NCI-H82 (cell line): ENCODE measurements at regions not wholly inside any gene's neighbourhood (a gene's known extent, or its start where the extent isn't known, plus 50 kb on each side); places are given as distances from the start of the nearest gene placed in this dataset.

Experiments
- DNase-seq: peaks from one replicate; lab custom pipeline; 2025; lab: John Stamatoyannopoulos, UW

DNA sequence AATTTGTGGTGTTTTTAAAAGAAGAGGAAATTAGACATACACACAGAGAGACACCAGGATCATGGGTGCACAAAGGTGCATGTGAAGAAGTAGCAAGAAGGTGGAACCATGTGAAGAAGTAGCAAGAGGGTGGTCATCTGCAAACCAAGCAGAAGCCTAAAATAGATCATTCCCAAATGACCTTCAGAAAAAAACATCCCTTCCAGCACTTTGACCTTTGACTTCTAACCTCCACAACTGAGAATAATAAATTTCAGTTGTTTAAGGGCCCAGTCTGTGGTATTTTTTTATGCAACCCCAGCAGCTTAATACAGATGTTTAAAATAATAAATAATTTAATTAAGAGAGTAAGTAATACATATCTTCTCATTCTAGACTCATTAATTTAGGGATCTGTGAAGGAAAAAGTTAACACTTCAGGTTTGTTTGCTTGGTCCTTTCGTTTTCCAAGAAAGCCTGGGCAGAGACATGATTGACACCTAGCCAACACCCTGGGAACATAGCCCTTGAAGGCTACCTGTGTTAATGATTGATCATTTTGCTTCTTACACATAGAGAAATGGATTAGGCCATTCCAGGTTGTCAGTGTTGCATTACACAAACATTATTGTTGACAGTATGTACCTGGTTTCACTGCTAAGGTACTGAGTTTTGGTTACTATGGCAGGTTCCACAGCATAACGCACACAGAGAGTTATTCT, 1331.2 kb upstream of the GBE1 start:
- no peak for DNase-seq

DNA sequence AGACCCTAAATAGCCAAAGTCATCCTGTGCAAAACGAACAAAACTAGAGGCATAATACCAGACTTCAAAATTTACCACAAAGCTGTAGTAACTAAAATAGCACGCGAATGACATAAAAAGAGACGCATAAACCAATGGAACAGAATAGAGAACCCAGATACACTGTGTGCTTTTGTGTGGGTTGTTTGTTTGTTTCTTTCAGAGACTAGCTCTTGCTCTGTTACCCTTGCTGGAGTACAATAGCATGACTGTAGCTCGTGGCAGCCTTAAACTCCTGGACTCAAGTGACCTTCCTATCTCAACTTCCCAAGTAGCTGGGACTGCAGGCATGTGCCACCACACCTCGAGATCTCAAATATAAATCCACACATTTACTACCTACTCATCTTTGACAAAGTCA, 1314.6 kb upstream of the GBE1 start:
- DNase-seq: no peak

DNA sequence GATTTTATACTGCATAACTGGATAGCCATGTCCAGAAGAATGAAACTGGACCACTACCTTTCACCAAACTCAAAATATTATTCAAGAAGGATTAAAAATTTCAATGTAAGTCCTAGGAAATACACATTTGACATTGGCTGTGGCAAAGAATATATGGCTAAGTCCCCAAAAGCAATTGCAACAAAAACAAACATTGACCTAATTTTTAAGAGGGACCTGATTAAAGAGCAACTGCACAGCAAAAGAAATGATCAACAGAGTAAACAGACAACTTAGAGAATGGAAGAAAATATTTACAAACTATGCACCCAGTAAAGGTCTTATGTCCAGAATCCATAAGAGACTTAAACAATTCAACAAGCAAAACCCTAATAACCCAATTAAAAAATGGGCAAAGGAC, 1313.0 kb upstream of the GBE1 start:
- DNase-seq: no peak

DNA sequence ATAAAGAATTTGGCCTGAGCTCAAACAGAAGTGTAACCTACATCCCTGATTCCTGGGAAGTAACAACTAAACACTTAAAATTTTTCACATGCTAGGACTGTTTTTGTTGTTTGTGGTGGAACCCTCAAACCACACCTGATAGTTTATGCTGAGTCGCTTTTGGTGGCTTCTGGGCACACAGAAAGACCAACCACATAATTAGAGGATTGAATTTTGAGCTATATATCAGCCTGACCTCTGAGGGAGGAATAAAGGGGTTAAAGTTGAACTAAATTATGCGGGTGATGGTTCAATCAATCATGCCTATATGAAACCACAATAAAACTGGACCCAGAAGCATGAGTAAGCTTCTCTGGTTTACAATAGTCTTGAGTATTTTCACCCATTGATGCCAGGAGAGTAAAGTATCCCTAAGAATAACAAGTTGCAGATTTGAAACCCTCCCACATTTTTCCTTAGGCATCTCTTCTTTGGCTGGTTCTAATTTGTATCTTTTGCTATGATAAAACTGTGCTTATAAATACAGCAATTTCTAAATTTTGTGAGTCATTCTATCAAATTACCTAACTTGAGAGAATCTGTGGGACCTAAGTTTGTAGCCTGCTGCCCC, 1304.5 kb upstream of the GBE1 start:
- no peak for DNase-seq

DNA sequence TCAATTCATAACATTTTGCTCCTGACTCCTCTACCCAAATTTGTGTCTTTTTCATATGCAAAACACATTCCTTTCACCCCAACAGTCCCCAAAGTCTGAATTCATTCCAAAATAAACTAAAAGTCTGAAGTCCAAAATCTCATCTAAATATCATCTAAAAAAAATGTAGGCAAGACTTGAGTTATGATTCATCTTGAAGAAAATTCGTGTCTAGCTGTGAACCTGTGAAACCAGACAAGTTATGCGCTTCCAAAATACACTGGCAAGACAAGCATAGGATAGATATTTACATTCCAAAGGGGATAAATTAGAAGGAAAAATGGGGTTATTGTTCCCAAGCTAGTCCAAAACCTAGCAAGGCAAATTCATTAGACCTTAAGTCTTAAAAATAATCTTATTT, 1302.0 kb upstream of the GBE1 start:
- DNase-seq: no peak

DNA sequence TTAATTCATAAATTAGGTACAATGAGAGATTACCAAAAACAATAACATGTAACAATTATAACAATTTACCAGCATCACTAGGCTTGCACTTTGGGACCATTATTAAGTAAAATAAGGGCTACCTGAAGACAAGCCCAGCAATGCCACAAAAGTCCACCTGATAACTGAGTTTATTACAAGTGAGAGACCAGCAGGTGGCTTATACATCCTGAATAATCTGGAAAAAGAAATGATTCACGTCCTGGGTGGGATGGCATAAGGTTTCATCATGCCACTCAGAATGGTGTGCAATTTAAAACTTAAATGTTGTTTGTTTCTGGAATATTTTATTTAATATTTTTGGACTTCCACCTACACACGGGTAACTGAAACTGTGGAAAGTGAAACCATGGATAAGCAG, 1287.1 kb upstream of the GBE1 start:
- DNase-seq: no peak

DNA sequence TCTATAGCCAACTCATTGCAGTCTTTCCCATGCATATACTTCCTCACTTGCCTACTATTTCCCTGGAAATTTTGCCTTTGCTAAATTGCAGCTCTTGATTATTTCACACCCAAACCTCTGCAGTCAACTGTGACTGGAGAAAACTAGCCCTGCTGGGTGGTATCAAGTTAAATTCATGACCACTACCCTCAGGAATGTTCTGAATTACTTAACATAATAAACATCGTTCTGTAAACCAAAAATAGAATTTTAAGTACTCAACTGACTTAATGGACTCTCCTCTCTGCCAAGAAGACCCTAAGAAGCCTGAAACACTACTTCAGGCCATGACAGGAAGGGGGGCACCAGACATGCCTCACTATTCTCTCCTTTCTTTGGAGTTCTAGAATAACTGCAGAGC, 1278.0 kb upstream of the GBE1 start:
- no peak for DNase-seq

DNA sequence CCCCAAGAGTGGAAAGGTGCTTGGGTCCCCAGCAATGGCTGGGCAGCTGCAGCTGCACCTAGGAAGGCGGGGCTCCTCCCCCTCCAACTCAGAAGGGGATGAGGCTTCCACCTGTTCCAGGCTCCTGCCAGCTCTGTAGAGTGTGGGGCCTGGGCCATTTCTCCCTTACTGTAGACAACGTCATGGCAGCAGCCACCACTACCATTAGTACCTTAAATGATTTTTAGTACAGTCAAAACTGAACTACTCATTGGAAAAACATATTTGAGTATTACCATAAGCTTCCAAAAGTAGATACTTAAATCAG, 1274.2 kb upstream of the GBE1 start:
- no peak for DNase-seq

DNA sequence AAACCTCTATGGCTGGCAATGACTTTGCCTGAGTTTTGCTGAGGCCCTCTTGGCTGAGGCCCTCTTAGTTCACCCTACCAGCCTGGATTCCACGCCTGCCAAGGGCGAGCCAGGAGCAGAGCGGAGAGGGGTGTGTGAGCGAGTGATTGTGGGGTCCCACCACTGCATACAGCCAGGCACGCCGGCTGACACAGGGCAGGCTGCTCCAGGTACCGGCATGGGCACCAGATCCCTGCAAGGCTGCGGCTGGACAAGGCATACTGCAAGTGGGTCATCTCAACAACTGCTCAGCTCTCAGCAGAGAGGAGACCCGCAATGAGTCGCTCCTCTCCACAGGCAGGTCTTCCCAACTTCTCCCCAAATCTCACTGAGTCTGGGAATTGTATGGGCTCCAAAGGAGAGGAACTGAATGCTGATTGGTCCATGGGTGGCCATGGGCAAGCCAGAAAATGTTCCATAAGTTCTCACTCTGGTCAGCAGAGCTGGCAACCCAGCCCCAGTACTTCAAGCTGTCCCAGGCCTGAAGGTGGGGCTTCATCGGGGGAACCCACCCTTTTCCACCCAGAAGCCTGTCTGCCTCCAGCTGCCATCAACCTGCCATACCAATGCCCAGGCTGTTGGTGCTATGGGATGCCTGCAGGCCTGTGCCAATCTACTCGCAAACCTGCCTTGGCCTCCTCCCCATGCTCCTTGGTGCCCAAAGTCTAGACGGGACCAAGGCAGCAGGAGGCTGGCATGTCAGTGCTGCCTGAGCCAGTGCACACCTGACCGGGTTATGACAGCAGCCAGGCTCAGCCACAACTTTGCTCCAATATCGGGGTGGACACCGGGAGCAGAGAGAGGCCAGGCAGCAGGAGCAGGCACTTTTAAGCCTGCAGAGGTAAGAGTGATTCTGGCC, 1273.6 kb upstream of the GBE1 start:
- no peak for DNase-seq

DNA sequence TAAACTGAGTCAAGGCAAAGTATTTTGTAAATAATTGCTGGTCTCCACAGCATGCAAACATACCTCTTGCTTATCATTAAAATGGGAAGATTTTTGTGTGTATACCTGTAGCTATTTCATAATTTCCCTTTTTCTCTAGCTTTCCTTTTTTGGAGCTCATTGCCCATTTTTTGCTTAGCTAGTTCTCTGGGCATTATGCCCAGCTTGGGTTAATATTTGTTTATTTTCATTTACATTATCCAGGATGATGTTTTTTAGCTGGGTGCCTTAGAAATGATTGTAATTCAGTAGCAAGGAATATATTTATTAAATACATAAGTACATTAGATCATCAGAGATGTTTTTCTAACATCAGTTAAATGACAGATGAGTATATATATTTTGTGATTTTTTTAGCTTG, 1271.7 kb upstream of the GBE1 start:
- no peak for DNase-seq

DNA sequence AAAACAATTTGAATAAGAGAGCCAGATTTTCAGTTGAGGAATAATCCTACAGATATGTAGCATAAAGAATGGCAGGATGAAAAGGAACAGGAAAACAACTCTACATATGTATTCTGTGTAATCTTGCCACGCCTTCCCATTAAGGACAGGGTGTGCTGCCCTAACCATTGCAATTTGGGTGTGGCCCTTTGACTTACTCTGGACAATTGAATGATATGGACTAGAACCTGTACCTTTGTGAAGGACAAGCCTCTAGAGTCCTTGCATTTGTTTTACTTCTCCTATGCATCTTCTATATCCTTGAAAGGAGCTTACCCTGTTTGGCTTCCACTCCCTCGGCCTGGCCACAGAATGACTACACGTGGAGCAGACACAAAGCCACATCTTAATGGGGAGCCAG, 1261.6 kb upstream of the GBE1 start:
- DNase-seq: no peak

DNA sequence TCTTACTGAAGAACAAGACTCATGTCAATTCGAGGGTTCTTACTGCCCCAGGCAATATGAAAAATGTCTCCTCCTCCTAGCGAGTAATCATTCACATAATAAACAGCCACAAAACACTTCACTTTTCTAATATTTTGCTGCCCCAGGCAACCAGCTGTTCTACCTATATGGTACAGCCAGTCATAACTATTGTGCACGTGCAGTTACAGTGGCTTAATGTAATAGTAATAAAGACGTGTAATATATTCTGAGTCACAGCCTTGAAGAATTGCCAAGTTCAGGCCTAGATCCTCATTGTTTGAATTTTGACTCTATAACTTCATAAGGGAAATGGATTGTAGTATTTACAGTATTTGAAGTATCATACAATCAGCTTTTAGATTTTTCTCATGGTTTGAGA, 1250.0 kb upstream of the GBE1 start:
- DNase-seq: no peak

DNA sequence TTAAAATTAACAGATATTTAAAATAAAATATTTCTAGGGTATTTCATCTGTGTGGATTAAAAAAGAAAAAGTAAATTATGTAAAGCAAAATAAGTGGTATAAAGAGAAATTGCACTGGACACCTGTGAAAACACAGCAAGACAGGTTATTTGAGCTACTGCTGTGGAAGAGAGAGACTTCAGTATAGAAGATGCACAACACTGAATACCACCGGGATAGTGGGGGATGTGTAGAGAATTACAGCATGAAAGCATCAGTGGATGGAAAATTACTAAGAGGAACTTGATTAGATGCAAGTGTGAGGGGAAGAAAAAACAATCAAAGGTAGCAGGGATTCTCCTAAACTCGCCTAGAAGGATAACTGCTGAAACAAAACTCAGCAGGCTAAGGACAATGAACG, 1242.5 kb upstream of the GBE1 start:
- no peak for DNase-seq

DNA sequence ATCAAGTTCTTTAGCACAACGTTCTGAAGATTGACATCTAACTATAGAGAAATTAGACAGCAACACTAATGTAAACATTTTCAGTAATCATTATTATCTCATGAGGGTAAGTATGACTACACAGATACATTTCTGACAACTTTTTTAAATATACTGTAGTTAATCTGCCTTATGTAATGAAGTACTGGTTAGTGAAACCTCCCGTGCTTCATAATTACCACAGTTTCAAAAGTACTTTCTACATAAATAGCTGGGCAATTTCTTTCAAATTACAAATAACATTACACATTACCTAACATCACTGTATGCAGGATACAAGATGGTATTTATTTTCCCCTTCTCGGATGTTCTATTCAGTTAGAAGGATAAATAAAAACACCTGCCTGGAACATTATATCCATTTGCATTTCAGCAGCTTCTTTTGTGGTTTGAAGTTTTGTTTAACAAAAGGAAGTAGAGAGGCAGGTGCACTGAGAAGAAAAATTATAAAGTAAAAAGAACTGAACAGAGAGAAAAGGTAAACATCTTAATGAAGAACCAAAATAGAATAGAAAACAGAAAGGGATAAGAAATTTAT, 1241.5 kb upstream of the GBE1 start:
- DNase-seq: no peak

DNA sequence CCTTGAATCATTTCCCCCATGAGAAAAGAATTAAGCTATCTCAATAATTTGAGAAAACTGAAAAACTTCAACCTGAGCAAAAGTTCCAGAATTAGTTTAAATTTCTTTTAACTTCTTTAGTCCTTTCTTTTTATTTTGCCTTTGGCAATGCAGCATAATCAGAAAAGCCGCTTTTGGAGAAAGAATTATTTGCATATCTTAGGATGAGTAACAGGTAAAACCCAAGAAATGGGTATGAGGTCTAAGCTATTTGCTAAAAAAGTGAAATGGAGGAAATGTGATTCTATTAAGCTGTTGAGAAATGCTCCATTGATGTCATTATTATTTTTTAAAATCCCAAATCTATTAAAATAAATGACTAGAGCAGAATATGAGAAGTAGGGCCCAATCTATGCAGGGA, 1238.3 kb upstream of the GBE1 start:
- DNase-seq: no peak

DNA sequence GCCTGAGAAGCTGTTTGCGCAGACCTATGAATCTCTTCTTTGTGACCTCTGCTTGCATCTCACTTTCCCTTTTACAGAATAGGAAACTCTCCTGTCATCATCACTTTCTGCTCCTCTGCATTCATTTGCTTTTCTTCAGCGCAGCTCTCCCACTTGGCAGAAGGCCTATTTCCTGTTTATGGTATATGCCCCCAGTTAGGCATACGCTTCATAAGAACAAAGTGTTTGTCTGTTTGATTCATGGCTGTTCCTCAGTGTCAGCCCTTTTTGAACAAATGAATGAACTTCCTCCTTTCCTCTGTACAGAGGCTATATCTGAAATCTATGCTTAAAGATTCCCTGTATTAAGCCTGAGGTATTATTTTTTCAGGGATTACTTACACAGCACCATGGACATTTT, 1216.9 kb upstream of the GBE1 start:
- no peak for DNase-seq

DNA sequence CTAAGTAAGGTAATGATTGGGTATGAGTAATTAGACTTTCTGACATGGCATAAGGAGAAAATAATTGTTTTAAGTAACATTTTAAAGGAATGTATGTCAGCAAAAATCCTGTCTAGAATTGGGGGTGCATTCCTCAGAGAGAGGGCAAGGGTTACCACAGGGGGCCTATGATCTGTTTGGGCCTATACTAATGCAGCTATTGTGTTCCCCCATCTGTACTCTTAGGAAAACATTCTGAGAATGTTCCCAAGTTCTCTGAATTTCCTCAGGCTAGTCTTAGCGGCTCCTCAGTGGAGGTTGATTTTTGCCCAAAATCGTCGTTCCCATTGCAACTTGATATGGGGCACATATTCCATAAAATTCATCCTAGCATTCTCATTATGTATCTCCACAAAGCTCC, 1216.4 kb upstream of the GBE1 start:
- DNase-seq: no peak

DNA sequence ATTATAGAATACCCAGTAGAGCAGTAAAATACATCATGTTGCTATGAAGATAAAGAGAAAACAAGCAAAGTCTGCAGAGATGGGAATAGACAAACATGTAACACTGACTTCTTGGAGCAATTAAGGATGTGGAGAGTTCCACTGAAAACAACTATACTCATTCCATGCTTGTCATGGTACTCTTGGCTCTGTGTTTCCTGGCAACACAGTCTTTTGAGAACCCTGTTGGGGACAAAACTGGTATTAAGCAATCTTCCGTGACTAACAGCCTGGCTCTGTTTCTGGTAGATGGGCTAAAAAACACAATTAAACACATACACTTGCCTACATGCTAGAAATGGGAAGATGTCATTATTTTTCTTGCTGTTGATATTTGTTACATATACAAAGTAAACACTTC, 1212.3 kb upstream of the GBE1 start:
- no peak for DNase-seq

DNA sequence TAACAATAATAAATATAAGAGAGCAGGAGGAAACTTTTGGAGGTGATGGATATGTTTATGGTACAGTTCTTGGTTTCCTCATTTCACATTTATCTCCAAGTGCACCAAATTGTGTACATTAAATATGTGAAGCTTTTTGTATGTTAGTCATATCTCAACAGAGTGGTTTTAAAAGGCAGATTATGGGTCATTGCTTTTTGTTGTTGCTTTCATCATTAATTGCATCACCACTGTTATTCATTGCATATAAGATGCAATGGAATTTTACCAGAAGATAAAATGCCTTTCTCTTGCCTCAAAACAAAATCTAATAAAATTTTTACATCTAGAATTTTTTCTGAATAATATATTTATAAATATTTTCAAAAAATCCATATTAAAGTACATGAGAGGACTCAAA, 1198.9 kb upstream of the GBE1 start:
- no peak for DNase-seq

DNA sequence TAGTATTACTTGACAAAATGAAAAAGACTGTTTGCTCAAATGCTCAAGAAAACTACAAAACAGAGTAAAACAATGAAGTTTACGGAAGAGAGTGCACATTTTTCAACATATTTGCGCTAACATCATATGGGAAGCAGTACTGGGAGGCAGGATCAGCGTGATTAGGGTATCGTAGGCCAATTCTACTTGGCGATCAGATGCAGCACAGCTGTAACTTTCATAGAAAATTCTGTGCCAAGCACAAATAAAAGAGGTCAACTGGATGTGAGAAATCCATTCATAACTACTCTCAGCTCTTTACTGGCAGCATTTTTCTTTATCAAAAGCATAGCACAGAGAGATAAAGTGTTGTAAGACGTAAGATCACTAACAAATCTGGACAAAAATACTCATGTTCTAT, 1196.3 kb upstream of the GBE1 start:
- DNase-seq: no peak

DNA sequence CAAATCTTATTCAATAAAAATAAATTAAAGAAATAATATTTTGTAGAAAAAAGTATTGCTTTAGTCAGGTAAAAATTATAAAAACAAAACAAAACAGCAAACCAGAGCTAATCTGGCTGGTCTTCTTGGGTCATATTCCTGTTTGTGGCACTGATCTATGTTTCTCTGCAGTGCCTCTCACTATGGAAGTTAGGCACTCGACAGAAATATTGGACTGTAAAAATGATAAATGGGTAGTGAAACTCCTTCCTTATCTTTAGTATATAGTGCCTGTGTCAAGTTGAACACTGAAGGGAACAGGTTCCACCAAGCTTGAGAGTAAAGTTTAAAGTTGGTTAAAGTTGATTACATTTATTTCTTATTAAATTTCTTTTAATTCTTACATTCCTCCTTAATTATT, 1195.6 kb upstream of the GBE1 start:
- no peak for DNase-seq

DNA sequence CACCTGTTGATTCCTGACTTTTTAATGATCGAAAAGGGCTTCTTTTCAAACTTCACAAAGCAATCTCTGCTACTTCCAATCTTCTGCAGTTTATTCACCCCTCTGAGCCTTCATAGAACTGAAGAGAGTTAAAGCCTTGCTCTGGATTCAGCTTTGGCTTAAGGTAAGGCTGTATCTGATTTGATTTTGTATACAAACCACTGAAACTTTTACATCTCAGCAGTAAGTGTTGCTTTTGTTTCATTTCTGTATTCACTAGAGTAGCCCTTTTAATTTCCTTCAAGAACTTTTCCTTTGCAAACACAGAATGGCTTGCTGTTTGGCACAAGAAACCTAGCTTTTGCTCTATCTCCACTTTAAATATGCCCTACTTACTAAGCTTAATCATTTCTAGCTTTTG, 1193.0 kb upstream of the GBE1 start:
- DNase-seq: no peak

DNA sequence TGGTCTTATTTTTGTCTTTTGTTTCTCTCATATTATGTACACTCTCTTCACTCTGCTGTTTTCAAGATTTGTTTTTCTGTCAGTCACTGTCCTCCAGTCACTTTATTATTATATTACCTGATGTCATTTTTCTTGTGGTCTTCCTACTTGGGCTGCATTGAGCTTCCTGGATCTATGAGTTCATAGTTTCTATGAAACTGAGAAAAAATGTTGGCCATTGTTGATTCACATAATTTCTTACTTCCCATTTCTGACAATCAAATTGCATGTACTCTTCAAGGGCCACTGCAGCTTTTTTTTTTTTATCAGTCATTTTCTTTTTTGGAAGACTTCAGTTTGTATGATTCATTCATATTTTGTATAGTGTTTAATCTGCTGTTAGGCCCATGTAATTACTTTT, 1180.6 kb upstream of the GBE1 start:
- no peak for DNase-seq
